Neural progenitor cell (in vitro differentiated cells): ENCODE measurements at regions not wholly inside any gene's neighbourhood (a gene's known extent, or its start where the extent isn't known, plus 50 kb on each side); places are given as distances from the start of the nearest gene placed in this dataset.

Source experiments
- DNase-seq: peaks from one replicate; pipeline ENCODE4 v3.0.0-alpha.2; 2016; ENCODE audit warnings: low spot score
- H2AFZ ChIP-seq: fragments of 200-600 bp; sonication (generic); replicated peaks from 2 replicates; pipeline ENCODE4 v1.6.1; 2016; ENCODE audit warnings: antibody characterized with exemption
- H3F3A ChIP-seq: fragments of 200-600 bp; sonication (generic); 2 replicates; pipeline ENCODE4 v1.6.1; 2016; ENCODE audit warnings: antibody characterized with exemption, low read depth
- H3K27ac ChIP-seq: fragments of 200-600 bp; sonication (generic); 2 replicates; pipeline ENCODE4 v1.5.1; 2016; ENCODE audit warnings: mild to moderate bottlenecking
- H3K27me3 ChIP-seq: fragments of 200-600 bp; sonication (generic); 2 replicates; pipeline ENCODE4 v1.6.1; 2016; ENCODE audit warnings: mild to moderate bottlenecking, moderate library complexity
- H3K36me3 ChIP-seq: fragments of 200-600 bp; sonication (generic); 2 replicates; pipeline ENCODE4 v1.5.1; 2016
- H3K4me1 ChIP-seq: fragments of 200-600 bp; sonication (generic); 2 replicates; pipeline ENCODE4 v1.6.1; 2016; ENCODE audit warnings: mixed run types
- H3K4me2 ChIP-seq: fragments of 200-600 bp; sonication (generic); 2 replicates; pipeline ENCODE4 v1.6.1; 2016
- H3K4me3 ChIP-seq: fragments of 200-600 bp; sonication (generic); 2 replicates; pipeline ENCODE4 v1.5.1; 2016
- H3K79me2 ChIP-seq: fragments of 200-600 bp; sonication (generic); 2 replicates; pipeline ENCODE4 v1.6.1; 2016; ENCODE audit warnings: low read depth
- H3K9ac ChIP-seq: fragments of 200-600 bp; sonication (generic); 2 replicates; pipeline ENCODE4 v1.6.1; 2016
- H3K9me3 ChIP-seq: fragments of 200-600 bp; sonication (generic); 2 replicates; pipeline ENCODE4 v1.5.1; 2016; ENCODE audit warnings: low read depth
- H4K20me1 ChIP-seq: fragments of 200-600 bp; sonication (generic); 2 replicates; pipeline ENCODE4 v1.6.1; 2016; ENCODE audit warnings: low read depth
- H3K27ac Mint-ChIP-seq: 3 replicates; pipeline ENCODE4 v1.8.0; 2021; ENCODE audit warnings: mixed read lengths
- H3K27me3 Mint-ChIP-seq: 2 replicates; pipeline ENCODE4 v1.8.0; 2022; ENCODE audit warnings: low read depth, mild to moderate bottlenecking, inconsistent platforms, moderate library complexity, mixed read lengths; ENCODE audit not compliant: insufficient read depth
- H3K36me3 Mint-ChIP-seq: 3 replicates; pipeline ENCODE4 v1.8.0; 2021; ENCODE audit warnings: mixed read lengths
- H3K4me1 Mint-ChIP-seq: 3 replicates; pipeline ENCODE4 v1.8.0; 2021; ENCODE audit warnings: mixed read lengths
- H3K4me3 Mint-ChIP-seq: 3 replicates; pipeline ENCODE4 v1.8.0; 2021; ENCODE audit warnings: mild to moderate bottlenecking, moderate library complexity, mixed read lengths
- H3K9me3 Mint-ChIP-seq: 3 replicates; pipeline ENCODE4 v1.8.0; 2020; ENCODE audit warnings: mixed read lengths
- EZH2 ChIP-seq: fragments of 200-600 bp; sonication (generic); IDR thresholded peaks from 2 replicates; pipeline ENCODE4 v1.6.1; 2017; ENCODE audit warnings: antibody characterized with exemption, mild to moderate bottlenecking, moderate library complexity
- EZH2phosphoT487 ChIP-seq: fragments of 200-600 bp; sonication (generic); IDR thresholded peaks from 2 replicates; pipeline ENCODE4 v1.6.1; 2017; ENCODE audit warnings: antibody characterized with exemption
- TF ChIP-seq, protein P1 (sequence below): fragments of 200-600 bp; sonication (generic); IDR thresholded peaks from 2 replicates; pipeline ENCODE4 v1.5.1; 2017; ENCODE audit warnings: antibody characterized with exemption, mild to moderate bottlenecking

DNA sequence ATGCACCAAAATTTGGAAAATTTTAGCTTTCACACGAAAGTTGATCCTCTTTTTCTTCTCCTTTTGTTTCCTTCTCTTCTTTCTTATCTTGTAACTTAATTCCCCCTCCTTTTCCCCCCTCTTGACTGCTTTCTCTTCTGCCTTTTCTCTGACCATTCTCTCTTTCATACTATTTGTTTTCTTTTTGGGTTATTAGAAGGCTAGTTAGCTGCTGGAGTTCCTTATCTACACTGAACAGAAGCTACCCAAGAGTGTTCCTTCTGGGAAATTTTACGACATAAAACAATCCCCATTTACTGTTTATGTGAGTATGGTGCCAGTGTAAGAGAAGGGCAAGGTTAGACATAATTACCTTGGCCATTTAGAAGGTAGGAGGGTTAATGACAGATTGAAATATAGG lies 218.4 kb upstream of the DTNA start:
- no peak overlapping the region for H3K27ac ChIP-seq
- no peak overlapping the region for H3K9ac ChIP-seq
- H3K36me3 ChIP-seq: no peaks in the 10 kb centered on the region
- H4K20me1 ChIP-seq: no peaks in the 10 kb centered on the region
- no peak overlapping the region for H3K27ac Mint-ChIP-seq
- no peak overlapping the region for H3K4me3 Mint-ChIP-seq
- no peak overlapping the region for H2AFZ ChIP-seq
- peaks cover 12% of the 10 kb centered on the region for H3K27me3 Mint-ChIP-seq
- no peaks in the 10 kb centered on the region for H3F3A ChIP-seq
- no peaks in the 10 kb centered on the region for H3K79me2 ChIP-seq
- DNase-seq: no peak
- no peaks in the 10 kb centered on the region for H3K9me3 ChIP-seq
- H3K4me3 ChIP-seq: no peak overlapping the region
- H3K4me1 ChIP-seq: peaks cover 16% of the 10 kb centered on the region
- no peaks in the 10 kb centered on the region for H3K9me3 Mint-ChIP-seq
- no peak overlapping the region for H3K4me2 ChIP-seq
- H3K36me3 Mint-ChIP-seq: no peaks in the 10 kb centered on the region
- no peak for TF ChIP-seq EZH2phosphoT487
- TF ChIP-seq, protein P1, sequence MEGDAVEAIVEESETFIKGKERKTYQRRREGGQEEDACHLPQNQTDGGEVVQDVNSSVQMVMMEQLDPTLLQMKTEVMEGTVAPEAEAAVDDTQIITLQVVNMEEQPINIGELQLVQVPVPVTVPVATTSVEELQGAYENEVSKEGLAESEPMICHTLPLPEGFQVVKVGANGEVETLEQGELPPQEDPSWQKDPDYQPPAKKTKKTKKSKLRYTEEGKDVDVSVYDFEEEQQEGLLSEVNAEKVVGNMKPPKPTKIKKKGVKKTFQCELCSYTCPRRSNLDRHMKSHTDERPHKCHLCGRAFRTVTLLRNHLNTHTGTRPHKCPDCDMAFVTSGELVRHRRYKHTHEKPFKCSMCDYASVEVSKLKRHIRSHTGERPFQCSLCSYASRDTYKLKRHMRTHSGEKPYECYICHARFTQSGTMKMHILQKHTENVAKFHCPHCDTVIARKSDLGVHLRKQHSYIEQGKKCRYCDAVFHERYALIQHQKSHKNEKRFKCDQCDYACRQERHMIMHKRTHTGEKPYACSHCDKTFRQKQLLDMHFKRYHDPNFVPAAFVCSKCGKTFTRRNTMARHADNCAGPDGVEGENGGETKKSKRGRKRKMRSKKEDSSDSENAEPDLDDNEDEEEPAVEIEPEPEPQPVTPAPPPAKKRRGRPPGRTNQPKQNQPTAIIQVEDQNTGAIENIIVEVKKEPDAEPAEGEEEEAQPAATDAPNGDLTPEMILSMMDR: no peak
- no peak for TF ChIP-seq EZH2
- peaks cover 5% of the 10 kb centered on the region for H3K4me1 Mint-ChIP-seq
- peaks cover 22% of the 10 kb centered on the region for H3K27me3 ChIP-seq

DNA sequence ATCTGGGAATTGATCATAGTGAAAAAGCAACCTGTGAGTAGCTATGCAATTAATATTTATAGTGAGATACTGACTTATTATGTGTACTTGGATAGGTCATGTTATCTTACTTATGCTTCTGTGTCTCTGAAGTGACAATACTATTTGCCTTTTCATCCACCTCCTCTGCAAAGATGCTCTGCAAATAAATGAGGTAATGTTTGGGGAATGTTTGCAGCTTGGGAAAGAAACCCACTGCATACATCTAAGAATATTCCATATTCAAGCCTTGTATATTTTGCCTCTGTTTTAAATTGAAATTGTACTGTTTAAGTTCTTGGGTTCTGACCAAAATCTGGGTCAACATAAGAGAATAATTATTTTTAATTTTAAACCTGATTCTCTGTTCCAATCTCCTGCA lies 217.4 kb upstream of the DTNA start:
- Mint-ChIP-seq H3K4me3 (peak overlapping the region; percentile 87), H3K36me3 (no peaks in the 10 kb centered on the region), H3K9me3 (no peaks in the 10 kb centered on the region), H3K4me1 (peaks cover 5% of the 10 kb centered on the region), H3K27me3 (peaks cover 12% of the 10 kb centered on the region), H3K27ac (no peak overlapping the region)
- H4K20me1 ChIP-seq: no peaks in the 10 kb centered on the region
- peak overlapping the region; percentile 83 for H3K4me2 ChIP-seq
- no peak for DNase-seq
- H3K9ac ChIP-seq: no peak overlapping the region
- no peaks in the 10 kb centered on the region for H3K79me2 ChIP-seq
- peak overlapping the region; percentile 80 for H2AFZ ChIP-seq
- H3K27ac ChIP-seq: no peak overlapping the region
- H3K4me1 ChIP-seq: peaks cover 16% of the 10 kb centered on the region
- H3F3A ChIP-seq: no peaks in the 10 kb centered on the region
- H3K9me3 ChIP-seq: no peaks in the 10 kb centered on the region
- peaks cover 22% of the 10 kb centered on the region for H3K27me3 ChIP-seq
- peak overlapping the region; percentile 69 for H3K4me3 ChIP-seq
- H3K36me3 ChIP-seq: no peaks in the 10 kb centered on the region
- TF ChIP-seq EZH2phosphoT487 (no peak), EZH2 (no peak)
- TF ChIP-seq, protein P1: no peak

DNA sequence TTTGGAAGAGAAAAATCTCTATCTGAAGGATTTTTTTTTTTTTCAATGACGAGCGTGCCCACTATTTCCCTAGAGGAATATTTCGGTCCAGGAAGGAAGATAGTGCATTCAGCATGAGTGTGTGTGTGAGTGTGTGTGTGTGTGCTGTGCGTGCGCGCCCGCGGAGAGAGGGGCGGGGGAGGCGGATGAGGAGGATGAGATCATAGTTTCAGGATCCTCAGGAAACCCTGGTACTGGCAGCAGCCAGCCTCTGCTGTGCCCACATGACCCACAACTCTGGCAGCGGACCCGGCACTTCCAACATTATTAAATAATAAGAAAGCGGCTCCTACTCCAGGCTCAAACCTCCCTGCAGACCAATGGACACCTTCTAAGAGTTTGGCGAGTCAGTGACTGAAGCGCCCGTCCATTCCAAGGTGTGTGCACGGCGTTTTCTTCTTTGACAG lies 217.0 kb upstream of the DTNA start:
- peaks cover 5% of the 10 kb centered on the region for H3K4me1 Mint-ChIP-seq
- H3K4me3 ChIP-seq: peak overlapping the region; percentile 69

More for the DNA sequence above, 217.0 kb upstream of the DTNA start:
- H3F3A ChIP-seq: no peaks in the 10 kb centered on the region
- TF ChIP-seq EZH2: no peak
- no peak for TF ChIP-seq EZH2phosphoT487
- TF ChIP-seq, protein P1: no peak
- no peaks in the 10 kb centered on the region for H3K9me3 ChIP-seq
- H3K27ac ChIP-seq: no peak overlapping the region
- Mint-ChIP-seq H3K27me3 (peaks cover 12% of the 10 kb centered on the region), H3K27ac (no peak overlapping the region), H3K36me3 (no peaks in the 10 kb centered on the region), H3K9me3 (no peaks in the 10 kb centered on the region), H3K4me3 (peak overlapping the region; percentile 87)
- peaks cover 22% of the 10 kb centered on the region for H3K27me3 ChIP-seq
- H3K79me2 ChIP-seq: no peaks in the 10 kb centered on the region
- DNase-seq: peak; percentile 68
- H2AFZ ChIP-seq: peak overlapping the region; percentile 80
- peaks cover 16% of the 10 kb centered on the region for H3K4me1 ChIP-seq
- H3K9ac ChIP-seq: no peak overlapping the region
- no peaks in the 10 kb centered on the region for H3K36me3 ChIP-seq
- no peaks in the 10 kb centered on the region for H4K20me1 ChIP-seq
- H3K4me2 ChIP-seq: peak overlapping the region; percentile 83
